Retina (tissue), 1 donor: ENCODE measurements at regions not wholly inside any gene's neighbourhood (a gene's known extent, or its start where the extent isn't known, plus 50 kb on each side); places are given as distances from the start of the nearest gene placed in this dataset.

Experiments used
- DNase-seq: peaks from one replicate; pipeline ENCODE4 v3.0.0-alpha.2; 2016

DNA sequence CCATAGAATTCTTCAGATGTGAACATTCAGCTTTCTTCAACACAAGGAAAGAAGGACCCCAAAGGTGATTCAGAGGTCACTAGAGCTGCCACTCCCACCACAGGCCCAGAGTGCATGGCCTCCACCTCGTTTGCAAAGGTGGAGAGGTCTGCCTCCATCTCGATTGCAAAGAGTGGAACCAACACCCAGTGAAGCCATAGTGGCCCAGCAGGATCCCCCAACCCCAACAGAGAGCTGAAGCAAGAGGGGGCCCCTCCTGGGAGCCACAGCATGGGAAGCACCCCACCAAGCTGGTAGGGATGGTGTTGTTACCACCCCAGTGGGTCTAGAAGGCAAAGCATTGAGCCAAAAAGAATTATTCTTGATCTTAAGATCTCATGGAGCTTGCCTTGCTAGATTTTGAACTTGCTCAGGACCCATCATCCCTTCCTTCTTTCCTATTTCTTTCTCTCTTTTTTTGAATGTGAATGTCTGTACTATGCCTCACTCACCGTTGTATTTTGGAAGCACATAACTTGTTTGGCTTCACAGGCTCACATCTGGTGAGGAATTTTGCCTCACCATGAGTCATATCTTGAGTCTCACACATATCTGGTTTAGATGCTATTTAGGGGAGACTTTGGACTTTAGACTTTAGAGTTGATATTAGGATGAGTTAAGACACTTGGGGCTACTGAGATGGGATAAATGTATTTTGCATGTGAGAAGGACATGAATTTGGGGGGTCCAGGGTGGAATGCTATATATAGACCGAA, 119.2 kb downstream of the ANKRD60 start:
- no peak for DNase-seq

DNA sequence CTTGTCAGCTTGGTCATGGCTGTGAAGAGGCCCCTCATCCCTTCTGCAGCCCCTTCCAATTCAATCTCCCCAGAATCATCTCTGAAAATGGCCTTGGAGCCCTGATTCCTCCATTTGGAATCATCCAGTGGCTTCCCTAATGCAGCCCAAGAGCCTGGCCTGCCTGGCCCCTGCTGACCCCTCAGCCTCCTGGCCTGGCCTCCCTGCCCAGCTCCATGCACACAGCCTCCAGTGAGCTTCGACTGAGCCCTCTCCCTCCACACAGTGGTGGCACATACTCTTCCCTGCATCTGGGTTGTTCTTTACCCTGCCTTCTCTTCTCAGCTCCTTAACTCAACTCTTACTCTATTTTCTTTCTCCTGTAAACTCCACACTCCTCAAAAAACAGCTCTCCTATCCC, 120.9 kb downstream of the ANKRD60 start:
- no peak for DNase-seq

GRCh38 chr20:58106143-58106750, 122.2 kb downstream of the ANKRD60 start:
- DNase-seq = no peak

GRCh38 chr20:58103961-58104360, 124.5 kb downstream of the ANKRD60 start:
- no peak for DNase-seq

- no peak for DNase-seq
Measured at GRCh38 chr20:58103517-58103904, 124.9 kb downstream of the ANKRD60 start.

- DNase-seq = no peak
Measured at GRCh38 chr20:58102744-58103516, 125.5 kb downstream of the ANKRD60 start.

- DNase-seq = no peak
Measured at GRCh38 chr20:58102261-58102660, 126.2 kb downstream of the ANKRD60 start.

DNA sequence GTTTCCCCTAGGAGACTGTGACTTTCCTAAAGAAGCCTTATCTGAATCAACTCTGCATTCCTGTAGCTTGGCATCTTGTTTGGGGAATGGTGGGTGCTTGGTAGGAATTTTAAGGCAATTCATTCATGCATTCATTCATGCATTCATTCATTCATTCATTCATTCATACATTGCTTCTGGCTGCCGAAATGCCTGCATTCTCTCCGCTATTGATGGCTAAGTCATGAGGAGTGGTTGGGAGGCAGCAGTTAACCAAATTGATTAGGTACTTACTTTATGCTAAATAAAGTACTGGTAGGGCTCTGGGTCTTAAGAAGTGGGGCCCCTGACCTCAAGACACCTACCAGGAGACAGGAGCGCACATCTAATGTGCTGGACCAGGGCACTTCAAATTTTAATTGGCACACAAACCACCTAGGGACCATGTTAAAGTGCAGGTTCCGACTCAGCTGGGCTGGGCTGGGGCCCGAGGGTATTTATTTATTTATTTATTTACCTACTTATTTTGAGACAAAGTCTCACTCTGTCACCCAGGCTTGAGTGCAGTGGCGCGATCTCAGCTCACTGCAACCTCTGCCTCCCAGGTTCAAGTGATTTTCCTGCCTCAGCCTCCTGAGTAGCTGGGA, 127.6 kb downstream of the ANKRD60 start:
- DNase-seq = no peak

GRCh38 chr20:58099956-58100730, 128.3 kb downstream of the ANKRD60 start:
- DNase-seq = no peak

DNA sequence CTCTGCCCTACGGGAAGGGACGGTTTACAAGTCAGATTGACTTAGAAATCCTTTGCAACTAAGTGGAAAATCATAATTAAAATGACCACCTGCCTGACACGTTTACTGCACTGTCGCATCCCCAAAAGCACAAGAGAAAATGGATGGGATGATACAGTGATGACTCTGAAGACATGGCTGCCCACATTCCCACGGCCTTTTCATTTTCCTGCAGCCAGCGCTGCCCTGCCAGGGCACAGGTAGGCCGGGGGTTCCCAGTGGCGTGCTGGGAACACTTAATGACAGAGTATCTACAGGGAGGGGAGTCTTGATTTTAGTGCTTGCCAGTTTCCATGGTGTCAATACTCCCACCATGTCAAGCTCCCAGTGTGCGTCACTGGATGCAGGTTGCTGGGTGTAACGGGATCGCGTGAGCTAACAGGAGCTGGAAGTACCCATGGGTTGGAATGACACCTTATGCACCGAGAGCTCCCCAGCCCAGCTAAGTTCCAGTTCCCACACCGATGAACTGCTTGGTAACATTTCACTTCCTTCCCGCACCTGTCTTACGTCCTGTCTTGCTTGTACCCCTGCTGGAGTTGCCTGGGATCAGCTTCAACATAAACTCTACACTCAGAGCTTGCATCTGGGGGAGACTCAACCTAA, 129.0 kb downstream of the ANKRD60 start:
- DNase-seq = no peak

DNA sequence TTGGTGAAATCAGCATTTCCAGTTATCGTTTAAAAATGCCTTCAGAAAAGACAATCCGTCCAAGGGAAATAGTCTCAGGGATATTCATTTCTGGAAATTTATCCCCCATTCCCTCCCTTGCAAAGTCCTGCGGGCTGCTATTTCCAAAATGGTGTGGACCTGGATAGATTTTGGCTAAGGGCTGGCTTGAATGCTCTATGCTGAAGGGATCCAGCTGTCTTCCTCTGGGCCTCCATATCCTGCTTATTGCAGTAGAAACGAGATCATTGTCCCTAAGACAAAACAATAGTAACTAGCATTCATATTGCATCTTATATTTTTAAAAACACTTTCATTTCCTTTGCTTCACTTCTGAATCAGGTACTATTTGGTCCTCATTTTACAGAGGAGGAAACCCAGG, 129.9 kb downstream of the ANKRD60 start:
- DNase-seq = no peak

DNA sequence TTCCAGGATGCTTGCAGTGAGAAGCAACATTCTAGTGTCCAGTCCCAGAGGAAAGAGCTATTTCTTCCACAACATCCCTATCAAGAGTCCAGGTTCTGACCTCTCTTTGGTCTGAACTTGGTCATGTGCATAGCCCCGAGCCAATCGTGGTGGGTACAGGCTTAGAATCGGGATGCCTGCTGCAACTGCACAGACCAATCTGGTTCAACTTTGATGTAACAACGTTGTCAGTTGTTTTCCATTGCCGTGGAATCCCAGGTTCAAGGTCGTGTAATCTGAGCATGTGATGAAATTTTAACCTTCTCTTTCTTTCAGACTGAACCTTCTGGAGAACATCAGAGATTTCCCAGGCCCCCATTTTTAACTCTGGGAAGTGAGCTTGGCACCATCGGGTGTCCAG, 130.5 kb downstream of the ANKRD60 start:
- no peak for DNase-seq

DNA sequence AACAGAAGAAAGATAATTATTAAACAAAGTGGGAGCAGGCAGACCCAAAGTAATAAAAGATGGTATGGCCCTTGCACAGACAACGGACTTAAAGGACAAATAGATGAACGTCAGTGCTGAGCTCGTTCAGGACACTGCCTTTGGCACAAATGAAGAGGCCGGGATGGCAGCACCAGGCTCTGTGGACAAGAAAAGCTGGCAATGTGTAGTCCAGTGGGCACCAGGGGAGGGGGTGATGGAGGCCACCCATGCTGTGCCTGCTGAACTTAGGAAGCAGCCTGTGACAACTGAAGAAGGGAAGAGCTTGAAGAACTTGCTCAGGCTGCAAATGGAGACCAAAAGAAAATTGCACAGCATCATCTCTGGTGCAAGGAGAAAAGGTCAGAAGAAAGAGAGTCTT, 131.0 kb downstream of the ANKRD60 start:
- no peak for DNase-seq

- DNase-seq = no peak
Measured at GRCh38 chr20:58096880-58097423, 131.5 kb downstream of the ANKRD60 start.

DNA sequence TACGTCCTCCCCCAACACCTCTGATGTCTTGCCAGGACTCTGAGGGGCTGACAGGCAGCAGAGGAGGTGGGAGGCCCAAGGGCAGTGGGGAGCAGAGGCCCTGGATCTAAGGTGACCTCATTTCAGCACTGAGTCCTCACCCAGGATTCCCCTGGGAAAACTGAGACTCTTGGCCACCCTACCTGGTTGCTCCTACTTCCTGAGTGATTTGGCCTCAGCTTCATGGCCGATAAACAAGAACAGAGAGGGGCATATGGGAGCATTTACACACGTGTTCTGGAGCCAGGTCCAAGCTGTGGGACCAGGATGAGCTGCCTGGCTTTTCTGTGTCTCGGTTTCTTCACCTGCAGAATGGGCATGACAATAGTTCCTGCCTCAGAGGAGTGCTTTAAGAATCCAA, 133.8 kb downstream of the ANKRD60 start:
- no peak for DNase-seq

GRCh38 chr20:58094160-58094559, 134.3 kb downstream of the ANKRD60 start:
- no peak for DNase-seq

GRCh38 chr20:58092871-58093270, 135.6 kb downstream of the ANKRD60 start:
- no peak for DNase-seq

DNA sequence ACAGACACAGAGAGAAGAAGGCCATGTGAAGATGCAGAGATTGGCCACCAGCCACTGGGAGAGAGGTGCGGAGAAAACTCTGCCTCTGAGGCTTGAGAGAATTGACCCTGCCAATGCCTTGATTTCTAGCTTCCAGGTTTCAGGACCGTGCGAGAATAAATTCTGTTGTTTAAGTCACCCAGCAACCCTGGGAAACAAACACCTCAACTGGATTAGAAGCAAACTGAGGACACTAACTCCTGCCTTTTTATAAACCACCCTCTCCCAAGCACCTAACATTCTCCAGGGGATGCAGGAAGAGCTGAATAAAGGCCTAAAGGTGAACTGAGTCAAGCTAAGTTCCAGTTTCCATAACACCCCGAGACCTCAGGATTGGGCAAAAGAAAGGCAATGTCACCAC, 136.1 kb downstream of the ANKRD60 start:
- no peak for DNase-seq

GRCh38 chr20:58091810-58092209, 136.6 kb downstream of the ANKRD60 start:
- no peak for DNase-seq

- no peak for DNase-seq
Measured at GRCh38 chr20:58090161-58090560, 138.3 kb downstream of the ANKRD60 start.

DNA sequence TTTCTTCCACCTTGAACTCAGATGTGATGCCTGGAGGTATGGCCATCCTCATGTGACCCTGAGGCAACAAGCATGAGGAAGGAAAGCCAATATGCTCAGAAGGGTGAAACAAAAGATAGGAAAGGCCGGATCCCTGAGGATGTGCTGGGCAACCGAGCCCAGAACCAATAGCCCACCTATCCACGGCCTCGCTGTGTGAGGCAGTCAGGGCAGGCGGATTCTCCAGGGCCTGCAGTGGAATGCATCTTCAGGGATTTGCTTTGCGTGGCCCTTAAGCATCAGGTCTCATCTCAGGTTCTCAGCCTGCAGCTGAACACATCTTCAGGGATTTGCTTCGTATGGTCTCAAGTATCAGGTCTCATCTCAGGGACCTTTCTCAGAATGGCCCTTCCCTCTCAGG, 139.8 kb downstream of the ANKRD60 start:
- DNase-seq = no peak

DNA sequence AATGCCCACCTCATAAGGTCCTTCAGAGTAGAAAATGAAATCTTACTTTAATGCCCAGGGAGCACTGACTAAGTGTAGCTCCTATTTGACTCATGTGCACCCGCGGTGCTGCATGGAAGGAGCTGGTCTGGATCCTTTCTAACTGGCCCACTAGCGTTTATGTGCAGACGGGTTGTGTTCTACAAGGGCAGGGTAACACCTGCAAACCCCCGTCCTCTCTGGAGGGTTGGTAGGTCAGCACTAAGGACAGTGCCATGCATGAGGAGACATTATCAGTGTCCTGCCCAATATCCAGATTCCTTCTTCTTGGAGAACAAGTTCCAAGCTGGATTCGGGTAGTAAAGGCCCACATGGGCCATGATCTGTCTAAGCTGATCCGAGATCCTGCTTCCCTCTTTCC, 140.3 kb downstream of the ANKRD60 start:
- no peak for DNase-seq
